Stimulated activated CD4-positive, alpha-beta T cell treated with anti-CD3 and anti-CD28 coated beads, Interleukin-2, amount 100 ng/mL, for 48 hours (primary cell): ENCODE measurements at regions not wholly inside any gene's neighbourhood (a gene's known extent, or its start where the extent isn't known, plus 50 kb on each side); places are given as distances from the start of the nearest gene placed in this dataset.

ENCODE experiments used
- DNase-seq, 2 donors: peaks; one replicate each; pipeline ENCODE4 v3.0.0-alpha.2; 2020

DNA sequence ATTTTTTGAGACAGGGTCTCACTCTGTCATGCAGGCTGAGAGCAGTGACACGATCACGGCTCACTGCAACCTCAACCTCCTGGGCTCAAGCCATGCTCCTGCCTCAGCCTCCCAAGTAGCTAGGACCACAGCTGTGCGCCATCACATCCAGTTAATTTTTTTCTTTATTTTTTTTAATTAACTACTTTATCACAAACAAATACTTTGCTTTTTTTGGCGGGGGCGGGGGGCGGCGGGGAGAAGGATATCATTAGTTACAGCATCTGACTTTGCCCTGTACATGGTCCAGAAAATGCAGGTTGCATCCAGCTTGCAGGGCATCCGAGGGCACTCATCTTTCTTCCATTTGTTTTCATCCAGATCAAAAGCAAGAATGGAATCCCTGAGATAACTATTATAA is 201.8 kb upstream of the IER5L start:
- no peak for DNase-seq

DNA sequence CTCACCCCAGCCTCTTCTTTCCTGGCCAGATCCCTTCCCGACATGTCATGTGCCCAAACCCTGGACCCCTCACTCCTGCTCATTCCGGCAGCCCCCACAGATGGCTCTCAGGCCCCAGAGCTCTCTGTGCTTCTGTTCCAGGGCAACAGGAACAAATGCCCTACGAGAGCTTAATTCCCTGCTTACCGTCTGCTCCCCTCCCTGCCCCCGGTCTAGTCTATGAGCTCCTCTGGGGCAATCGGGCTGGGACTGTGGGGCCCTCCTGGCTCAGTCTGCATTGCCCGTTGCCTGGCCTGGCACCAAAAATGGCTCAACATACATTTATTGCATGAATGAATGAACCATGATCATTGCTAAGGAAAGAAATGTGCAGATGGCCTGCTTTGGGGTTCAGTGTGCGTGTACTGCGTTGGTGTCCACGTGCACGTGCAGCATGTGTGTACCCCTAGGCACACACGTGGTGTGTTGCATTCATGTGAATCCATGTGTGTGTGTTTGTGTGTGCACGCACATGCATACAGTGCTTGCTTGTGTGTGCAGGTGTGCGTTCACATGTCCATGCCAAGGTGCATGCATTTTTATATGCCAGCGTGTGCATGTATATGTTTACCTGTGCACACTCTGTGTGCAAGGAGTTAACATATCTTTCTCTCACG is 201.2 kb upstream of the IER5L start:
- no peak for DNase-seq

DNA sequence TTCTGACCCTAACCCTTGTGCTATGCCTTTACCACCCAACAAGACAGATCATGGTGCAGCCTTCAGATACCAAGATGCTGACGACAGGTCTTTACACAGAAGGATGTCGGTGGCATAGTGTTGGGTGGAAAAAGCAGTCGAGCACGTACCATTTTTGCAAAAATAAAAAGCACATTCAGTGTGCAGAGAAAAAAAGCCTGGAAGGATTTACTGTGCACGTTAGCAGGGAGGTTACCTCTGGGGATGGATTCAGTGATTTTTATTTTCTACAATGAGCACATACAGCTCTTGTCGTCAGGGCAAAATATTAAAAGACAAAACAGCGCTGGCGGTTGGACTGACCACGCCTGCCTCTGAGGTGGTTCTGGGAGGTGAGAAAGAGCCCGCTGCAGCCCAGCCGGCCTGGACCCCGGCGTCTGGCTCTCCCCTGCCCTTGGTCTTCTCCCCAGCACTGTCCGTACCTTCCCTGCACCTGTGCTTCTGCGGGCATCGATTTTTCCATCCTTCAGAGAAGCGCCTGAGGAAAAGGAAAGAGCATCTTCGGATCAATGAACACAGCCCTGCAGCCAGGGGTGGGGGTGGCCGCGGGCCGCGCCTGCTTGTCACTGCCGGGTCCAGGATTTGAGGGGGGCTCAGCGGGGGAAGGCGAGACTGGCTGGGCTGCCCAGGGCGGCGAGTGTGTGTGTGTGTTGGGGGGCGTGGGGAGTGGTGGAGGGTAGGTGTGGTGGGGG is 200.0 kb upstream of the IER5L start:
- DNase-seq: no peak

DNA sequence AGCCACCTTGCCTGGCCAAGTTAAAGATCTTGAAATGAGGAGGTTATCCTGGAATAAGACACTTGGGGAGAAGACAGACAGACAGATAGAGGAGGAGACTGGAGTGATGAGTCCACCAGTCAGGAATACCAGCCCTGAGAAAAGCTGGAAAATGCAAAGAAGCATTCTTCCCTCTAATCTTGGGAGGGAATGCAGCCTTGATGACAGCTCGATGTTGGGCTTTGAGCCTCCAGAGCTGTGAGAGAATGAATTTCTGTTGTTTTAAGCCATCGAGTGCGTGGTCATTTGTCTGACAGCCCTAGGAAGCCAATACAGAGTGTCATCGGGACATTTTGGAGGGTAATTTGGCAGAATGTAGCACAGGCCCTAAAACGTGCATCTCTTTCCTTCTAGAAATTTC is 199.1 kb upstream of the IER5L start:
- no peak for DNase-seq

DNA sequence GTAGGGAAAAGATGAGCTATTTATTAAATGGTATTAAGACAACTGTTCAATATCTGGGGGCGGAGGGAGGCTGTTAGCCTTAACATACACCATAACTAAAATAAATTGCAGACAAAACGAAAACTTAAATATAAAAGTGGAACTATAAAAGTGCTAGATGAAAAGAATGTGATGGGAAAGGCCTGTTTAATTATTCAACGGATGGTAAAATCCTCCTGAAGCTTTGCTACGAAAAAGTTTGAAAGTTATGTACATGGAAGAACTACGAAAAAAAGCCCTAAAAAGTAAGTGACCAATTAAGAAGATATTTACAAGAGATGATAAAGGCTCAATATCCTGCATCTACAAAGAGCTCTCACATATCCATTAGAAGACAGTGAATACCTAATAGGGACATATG is 197.8 kb upstream of the IER5L start:
- no peak for DNase-seq

DNA sequence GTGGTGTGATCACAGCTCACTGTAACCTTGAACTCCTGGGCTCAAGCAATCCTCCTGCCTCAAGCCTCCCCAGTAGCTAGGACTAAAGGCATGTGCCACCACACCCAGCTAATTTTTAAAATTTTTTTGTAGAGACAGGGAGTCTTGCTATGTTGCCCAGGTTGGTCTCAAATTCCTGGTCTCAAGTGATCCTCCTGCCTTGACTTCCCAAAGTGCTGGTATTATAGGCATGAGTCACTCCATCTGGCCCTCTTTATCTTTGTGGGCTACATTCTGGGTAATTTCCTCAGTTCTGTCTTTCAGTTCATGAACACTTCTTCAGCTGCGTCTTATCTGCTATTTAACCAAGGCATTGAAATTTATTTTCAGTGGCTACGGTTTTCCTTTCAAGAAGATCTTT is 196.6 kb upstream of the IER5L start:
- no peak for DNase-seq

DNA sequence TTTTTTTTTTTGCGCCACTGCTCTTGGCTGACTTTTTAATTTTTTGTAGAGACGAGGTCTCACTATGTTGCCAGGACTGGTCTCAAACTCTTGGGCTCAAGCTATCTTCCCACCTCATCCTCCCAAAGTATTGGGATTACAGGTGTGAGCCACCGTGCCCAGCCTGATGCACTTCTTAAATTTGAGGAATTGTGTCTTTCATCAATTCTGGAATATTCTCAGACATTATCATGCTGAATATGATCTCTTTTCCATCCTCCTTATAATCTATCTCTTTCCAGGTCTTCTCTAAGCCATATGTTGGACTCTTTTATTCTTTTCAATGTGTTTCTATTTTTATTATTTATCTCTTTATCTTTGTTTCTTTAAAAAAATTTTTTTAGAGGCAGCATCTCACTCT is 196.2 kb upstream of the IER5L start:
- DNase-seq: no peak

DNA sequence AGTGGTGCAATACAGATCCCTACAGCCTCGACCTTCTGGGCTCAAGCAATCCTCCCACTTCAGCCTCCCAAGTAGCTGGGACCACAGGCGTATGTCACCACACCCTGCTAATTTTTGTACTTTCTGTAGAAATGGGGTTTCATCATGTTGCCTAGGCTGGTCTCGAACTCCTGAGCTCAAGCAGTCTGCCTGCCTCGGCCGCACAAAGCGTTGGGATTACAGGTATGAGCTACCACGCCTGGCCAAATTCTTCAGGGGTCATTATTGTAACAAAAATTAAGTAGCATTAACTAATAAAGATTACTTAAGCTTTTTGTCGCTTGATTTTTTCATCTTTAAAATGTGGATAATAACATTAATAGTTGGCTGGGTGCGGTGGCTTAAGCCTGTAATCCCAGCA is 195.3 kb upstream of the IER5L start:
- DNase-seq: no peak

DNA sequence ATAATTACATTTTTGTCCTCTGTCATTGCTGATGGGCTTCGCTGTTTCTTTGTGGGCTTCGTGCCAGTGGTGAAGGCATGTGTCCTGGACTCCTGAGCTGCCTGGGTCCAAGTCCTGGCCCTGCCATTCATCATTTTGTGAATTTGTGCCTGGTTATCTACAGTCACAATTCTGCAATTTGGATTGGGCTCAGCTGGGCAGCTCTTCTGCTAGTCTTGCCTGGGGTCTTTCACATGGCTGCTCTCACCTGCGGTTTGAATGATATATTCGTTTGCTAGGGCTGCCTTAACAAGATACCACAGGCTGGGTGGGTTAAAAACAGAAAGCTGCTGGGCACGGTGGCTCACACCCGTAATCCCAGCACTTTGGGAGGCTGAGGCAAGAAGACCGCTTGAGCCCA is 192.7 kb upstream of the IER5L start:
- no peak for DNase-seq

DNA sequence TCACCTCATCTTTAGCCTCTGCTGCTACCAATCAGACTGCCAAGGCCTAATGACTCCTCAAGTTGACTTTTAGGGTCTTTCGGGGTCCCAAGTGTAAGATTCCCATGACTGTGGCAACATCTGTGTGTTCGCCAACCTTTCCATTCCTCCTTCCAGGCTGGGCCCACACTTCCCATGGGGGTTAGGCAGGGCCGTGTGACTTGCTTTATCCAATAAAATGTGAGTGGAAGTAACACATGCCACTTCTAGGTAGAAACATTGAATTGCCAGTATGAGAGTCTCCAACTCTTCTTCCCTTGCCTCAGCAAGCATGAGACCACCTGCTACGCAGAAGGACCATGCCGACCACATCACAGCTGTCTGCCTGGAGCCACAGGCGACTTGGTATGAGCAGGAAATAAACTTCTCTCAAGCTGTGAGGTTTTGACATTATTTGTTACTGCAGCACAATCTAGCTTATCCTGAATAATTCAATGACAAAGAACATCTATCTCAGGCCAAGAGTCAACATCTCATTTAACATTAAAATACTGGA is 190.4 kb upstream of the IER5L start:
- DNase-seq: no peak

DNA sequence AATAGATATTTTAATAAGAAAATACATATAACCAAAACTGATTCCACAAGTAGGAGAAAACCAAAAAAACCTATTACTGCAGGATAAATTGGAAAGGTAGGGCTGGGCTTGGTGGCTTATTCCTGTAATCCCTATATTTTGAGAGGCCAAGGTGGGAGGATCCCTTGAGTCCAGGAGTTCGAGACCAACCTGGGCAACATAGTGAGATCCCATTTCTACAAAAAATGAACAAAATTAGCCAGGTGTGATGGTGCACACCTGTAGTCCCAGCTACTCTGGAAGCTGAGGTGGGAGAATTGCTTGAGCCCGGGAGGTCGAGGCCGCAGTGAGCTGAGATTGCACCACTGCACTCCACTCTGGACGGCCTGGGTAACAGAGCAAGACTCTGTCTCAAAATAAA is 189.2 kb upstream of the IER5L start:
- DNase-seq: no peak

DNA sequence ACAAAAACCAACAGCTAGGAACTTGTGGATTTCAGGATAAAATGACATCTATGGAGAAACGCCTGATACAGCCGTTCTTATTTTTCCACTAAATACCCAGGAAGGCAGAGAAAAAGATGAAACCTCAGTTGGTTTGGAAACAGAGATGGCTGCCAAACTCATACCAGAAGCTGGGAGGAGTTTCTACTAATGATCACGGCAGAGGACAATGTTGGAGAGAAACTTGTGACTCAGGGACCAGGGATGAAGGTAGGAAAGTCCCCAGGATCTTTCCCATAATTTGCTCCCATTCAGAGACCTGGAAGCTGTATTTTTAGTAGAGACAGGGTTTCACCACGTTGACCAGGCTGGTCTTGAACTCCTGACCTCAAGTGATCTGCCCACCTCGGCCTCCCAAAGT is 187.1 kb upstream of the IER5L start:
- DNase-seq: no peak

DNA sequence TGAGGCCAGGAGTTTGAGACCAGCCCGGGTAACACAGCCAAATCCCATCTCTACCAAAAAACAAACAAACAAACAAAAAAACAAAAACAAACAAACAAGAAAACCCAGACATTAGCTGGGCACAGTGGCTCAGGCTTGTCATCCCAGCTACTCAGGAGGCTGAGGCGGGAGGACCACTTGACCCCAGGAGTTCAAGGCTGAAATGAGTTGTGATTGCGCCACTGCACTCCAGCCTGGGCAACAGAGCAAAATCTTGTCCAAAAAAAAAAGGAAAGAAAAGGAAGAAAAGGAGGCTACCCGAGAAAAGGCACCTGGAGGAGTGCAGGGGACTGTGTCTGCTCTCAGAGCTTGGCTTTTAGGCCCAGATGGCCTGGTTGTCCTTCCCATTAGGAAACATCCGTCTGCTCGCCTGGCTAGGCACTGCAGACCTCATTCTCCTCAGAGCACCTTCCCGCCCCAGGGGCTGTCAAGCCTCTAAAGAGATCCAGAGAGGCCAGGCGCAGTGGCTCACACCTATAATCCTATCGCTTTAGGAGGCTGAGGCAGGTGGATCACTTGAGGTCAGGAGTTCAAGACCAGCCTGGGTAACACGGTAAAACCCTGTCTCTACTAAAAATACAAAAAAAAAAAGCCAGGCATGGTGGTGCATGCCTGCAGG is 185.3 kb upstream of the IER5L start:
- DNase-seq: no peak

DNA sequence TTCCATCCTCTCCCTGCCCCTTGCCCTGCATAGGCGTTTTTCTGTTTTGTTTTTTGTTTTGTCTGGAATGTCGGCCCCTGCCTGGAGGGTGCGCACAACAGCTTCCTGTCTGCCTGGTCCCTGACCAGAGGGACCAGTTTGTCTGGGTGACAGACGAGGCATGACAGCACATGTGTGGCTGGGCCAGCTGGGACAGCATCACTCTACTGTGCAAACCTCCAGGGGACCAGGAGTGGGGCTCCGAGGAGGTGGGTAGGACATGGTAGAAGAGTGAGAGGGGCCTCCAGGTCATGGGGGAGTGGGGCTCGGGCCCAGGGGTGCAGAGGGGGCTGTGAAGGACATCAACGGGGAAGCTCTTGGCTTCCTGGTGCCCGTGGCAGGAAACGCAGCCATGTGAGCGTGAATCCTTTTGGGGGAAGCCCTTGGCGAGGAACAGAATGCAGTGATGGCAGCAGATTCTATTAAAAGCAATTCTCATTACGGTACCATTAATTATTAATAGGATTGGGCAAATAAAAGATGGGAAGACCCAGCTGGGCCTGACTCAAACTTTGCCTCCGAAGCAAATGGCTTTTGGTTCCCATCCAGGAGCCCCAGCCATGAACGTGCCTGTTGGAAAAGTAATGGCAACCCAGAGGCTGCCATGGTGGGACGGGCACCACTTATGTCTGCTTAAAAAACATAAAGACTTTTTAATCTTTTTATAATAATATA is 184.4 kb upstream of the IER5L start:
- DNase-seq: no peak

DNA sequence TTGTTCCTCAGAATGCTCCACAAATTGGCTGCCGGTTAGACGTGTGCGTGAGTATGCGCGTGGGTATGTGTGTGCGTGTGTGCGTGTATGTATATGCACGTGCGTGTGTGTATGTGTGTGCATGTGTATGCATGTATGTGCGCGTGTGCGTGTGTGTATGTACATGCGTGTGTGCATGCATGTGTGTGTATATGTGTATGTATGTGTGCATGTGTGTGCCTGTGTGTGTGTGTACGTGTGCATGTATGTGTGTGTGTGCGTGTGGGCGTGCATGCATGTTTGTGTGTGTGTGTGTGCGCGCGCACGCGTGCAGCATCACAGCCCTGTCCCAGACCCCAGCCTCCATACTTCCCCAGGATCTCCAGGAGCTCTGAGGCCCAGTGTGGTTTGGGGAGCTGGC is 183.1 kb upstream of the IER5L start:
- no peak for DNase-seq

DNA sequence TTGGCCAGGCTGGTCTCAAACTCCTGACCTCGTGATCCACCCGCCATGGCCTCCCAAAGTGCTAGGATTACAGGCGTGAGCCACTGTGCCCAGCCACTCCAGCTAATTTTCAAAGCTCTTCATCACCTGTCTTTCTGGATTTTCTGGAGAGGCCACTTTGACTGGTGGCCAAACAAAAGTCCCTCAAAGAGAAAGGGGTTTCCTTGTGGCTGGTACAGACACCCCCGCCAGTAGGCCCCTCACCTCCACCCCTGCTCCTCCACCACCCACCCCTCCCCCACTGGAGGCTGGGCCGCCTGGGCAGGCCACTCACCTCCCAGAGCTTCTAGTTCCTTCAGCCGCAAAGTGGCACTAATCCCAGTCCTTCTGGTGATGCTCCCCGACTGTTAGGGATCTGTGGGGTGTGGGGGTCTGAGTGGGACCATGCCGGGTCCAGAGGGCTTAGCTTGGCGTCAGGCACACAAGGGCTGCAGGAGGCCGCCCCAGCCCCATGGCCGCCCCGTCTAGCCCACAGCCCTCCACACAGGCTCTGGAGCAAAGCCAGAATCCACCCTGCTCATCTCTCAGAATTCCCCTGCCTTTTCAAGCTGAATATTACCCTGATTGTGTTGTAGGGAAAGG is 182.0 kb upstream of the IER5L start:
- DNase-seq: no peak

DNA sequence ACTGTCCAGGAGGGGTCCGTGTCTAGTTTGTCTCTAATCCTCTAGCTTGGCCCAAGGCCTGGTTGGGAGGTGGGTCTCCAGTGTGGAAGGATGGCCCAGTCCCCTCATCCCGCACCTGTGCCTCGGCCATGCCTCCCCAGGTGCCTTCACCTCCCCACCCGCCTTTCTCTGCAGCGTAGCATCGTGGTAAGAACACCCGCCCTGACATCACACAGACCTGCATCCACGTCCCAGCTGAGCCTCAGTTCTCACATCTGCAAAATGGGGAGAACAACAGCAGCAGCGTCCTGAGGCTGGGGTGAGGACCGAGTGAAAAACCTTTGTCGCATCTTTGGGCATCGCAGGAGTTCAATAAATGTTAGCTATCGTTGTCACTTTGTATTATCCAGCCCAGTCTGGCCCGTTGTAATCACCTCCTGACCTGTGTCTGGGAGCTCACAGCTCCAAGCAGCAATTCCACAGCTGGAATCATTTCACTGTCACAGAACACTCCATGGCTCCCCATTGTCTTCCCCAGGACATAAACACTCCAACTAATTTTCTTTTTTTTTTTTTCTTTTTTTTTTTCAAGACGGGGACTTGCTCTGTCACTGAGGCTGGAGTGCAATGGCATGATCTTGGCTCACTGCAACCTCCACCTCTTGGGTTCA is 181.2 kb upstream of the IER5L start:
- no peak for DNase-seq

DNA sequence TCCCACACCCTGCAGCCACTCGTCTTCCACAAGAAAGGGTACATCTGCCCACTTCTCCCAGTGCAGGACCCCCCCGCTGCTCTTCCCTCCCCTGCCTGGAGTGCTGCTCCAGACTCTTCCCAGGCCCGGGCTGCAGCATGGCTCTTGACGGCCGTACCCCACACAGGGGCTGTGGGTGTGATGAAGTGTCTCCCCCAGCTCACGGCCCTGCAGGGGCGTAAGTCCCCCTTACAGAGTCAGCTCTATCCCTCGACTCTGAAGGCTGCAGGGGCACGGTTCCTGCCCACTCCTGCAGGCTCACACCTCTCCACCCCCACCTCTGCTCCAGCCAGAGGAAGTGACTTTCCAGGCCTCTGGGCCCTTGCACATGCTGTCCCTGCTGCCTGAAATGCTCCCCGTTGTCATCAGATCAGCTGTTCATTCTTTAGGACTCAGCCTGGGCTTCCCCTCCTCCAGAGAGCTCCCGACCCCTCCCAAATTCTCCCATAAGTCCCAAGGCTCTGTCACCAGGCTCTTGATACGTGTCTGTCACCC is 180.6 kb upstream of the IER5L start:
- DNase-seq: no peak

DNA sequence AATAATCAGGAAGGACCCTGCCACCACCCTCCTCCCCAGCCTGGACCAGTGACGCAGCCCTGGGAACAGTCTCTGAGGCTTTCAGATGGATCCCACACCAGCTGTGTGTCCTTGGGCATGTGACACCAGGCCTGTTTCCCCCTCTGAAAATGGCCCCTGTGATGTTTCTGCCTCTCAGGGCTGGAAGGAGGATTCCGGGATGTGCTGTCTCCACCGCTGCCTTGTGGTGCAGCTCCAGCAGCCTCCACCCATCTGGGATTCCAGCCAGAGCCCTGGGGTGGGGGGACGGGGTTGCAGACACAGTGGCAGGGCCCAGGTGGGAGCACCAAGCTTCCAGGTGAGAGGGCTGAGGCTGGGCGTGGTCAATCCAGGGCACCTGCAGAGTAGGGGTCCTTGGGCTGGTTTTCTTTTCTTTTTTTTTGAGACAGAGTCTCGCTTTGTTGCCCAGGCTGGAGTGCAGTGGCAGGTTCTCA is 179.7 kb upstream of the IER5L start:
- no peak for DNase-seq

DNA sequence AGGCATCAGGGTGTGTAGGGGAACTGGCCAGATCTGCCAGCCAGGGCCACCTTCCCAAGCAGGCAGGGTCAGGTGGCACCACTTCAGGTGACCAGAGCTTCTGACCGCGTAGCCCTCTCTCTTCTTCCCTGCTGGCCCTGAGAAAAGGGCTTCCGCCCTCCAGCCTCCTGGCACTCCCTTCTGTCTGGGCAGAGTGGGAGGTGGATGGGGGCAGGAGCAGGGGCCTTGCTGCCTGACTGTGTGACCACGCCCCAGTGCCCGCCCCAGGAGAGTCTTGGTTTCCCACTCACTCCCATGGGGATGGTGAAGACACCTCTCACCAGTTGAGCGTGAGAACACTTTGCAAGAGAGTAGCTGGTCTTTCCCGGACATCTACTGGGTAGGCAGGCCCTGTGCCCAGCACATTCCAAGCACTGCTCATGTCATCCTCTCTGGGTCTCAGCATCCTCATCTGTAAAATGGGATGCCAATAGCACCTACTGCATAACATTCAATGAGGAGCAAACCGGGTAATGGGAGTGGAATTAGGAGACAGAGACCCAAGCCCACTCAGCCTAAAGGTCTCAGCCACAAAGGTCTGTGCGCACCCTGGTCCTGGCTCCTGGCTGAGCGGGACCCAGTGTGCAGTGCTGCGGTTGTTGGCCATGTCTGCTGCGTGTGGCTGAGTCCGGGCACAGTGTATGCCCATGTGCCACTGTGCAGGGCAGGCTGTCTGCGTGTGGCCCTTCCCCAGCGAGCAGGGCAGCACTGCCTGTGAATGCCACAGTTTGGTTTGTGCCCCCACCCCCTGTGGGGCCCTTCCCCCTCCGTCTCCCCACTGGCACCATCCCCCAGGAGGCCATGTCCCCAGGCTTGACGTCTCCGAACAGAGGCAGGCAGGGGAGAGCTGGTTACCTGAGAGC is 179.1 kb upstream of the IER5L start:
- no peak for DNase-seq

DNA sequence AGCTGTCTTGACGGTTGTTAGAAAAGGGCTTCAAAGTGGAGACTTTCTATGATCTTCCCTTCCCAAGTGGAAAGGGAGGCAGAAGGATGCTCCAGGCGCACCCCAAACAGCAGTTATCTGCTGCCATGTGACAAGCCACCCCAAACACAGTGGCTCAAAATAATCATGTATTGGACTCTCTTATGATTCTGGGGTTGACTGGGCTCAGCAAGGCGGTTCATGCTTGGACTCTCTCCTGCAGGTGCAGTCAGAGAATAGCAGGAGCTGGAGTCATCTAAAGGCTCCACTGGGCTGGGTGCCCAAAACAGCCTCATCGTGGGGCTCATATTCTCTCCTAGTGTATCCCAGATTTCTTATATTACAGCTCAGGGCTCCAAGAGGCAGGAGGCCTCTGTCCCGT is 177.6 kb upstream of the IER5L start:
- DNase-seq: no peak
